Upper lobe of left lung (tissue), 4 donors: ENCODE measurements at regions not wholly inside any gene's neighbourhood (a gene's known extent, or its start where the extent isn't known, plus 50 kb on each side); places are given as distances from the start of the nearest gene placed in this dataset.

ENCODE experiments used
- CTCF ChIP-seq, 6 experiments: fragments of 450-650 bp in 4 of 6; fragments of 200-600 bp in 2 of 6; sonication (generic) in 2 of 6; IDR thresholded peaks; one replicate each; pipeline ENCODE4 v1.5.1; 2016 to 2019; ENCODE audit warnings: antibody characterized with exemption in 6 of 6
- EP300 ChIP-seq, 4 donors: sonication (generic); formaldehyde crosslinking; IDR thresholded peaks; one replicate each; pipeline ENCODE4 v1.5.1; 2017; ENCODE audit warnings: antibody characterized with exemption in 4 of 4, control low read depth in 2 of 4
- POLR2A ChIP-seq, 4 donors: fragments of 450-650 bp; IDR thresholded peaks; one replicate each; pipeline ENCODE4 v1.5.1; 2016 to 2017; ENCODE audit warnings: antibody characterized with exemption in 4 of 4, mild to moderate bottlenecking in 2 of 4
- POLR2AphosphoS5 ChIP-seq, 2 donors: sonication (generic); formaldehyde crosslinking; IDR thresholded peaks; one replicate each; pipeline ENCODE4 v1.5.1; 2017; ENCODE audit warnings: antibody characterized with exemption in 2 of 2

GRCh38 chr15:94168250-94168649, 63.1 kb upstream of the MCTP2 start:
- TF ChIP-seq CTCF (IDR thresholded peaks at IDR 0.05) (no peak), POLR2A (IDR thresholded peaks at IDR 0.05) (no peak), POLR2AphosphoS5 (IDR thresholded peaks at IDR 0.05) (no peak), EP300 (IDR thresholded peaks at IDR 0.05) (no peak)
